SJCRH30 (cell line): ENCODE measurements at regions not wholly inside any gene's neighbourhood (a gene's known extent, or its start where the extent isn't known, plus 50 kb on each side); places are given as distances from the start of the nearest gene placed in this dataset.

Source experiments
- DNase-seq, 2 experiments: peaks; one replicate each; pipeline ENCODE4 v3.0.0-alpha.2; 2015 to 2020
- H3K27ac ChIP-seq: fragments of 250-450 bp; sonication (Bioruptor Pico); 2 replicates; pipeline ENCODE4 v1.5.1; 2020; ENCODE audit warnings: mild to moderate bottlenecking, moderate library complexity
- H3K27me3 ChIP-seq: fragments of 250-450 bp; sonication (Bioruptor Pico); 2 replicates; pipeline ENCODE4 v1.5.1; 2020; ENCODE audit warnings: mild to moderate bottlenecking, moderate library complexity
- H3K36me3 ChIP-seq: fragments of 250-450 bp; sonication (Bioruptor Pico); 2 replicates; pipeline ENCODE4 v1.5.1; 2020; ENCODE audit warnings: mild to moderate bottlenecking, moderate library complexity
- H3K4me1 ChIP-seq: fragments of 250-450 bp; sonication (Bioruptor Pico); 2 replicates; pipeline ENCODE4 v1.5.1; 2020; ENCODE audit warnings: mild to moderate bottlenecking, moderate library complexity
- H3K4me3 ChIP-seq: fragments of 250-450 bp; sonication (Bioruptor Pico); 2 replicates; pipeline ENCODE4 v1.5.1; 2020; ENCODE audit warnings: mild to moderate bottlenecking, moderate library complexity
- H3K9me3 ChIP-seq: fragments of 250-450 bp; sonication (Bioruptor Pico); replicated peaks from 2 replicates; pipeline ENCODE4 v1.5.1; 2020; ENCODE audit warnings: mild to moderate bottlenecking, moderate library complexity

GRCh38 chr6:62357835-62358234 lies 71.8 kb upstream of the KHDRBS2 start:
- no peaks in the 10 kb centered on the region for H3K9me3 ChIP-seq
- H3K36me3 ChIP-seq = no peaks in the 10 kb centered on the region
- no peak overlapping the region for H3K4me3 ChIP-seq
- H3K27me3 ChIP-seq = no peaks in the 10 kb centered on the region
- no peaks in the 10 kb centered on the region for H3K4me1 ChIP-seq
- H3K27ac ChIP-seq = no peak overlapping the region
- DNase-seq = no peak

DNA sequence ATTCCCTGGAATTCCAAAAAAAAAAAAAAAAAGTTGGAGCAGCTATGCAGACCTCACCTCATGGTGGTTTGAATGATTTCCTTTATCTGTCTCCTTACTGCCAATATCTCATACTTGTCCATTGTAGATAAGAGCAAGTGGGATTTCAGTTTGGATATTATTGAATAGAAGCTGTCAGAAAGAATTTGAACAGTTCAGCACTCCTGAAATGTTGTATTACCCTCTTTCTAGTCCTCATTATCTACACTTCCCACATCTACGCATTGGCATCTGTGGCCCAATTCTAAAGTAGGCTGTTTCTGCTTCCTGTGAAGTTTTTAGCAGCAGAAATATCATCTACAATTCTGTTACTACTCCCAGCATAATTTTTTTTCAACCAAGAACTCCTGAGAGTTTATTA lies 68.2 kb upstream of the KHDRBS2 start:
- Histone ChIP-seq H3K27ac (no peak overlapping the region), H3K27me3 (no peaks in the 10 kb centered on the region), H3K9me3 (no peaks in the 10 kb centered on the region), H3K36me3 (no peaks in the 10 kb centered on the region), H3K4me1 (no peaks in the 10 kb centered on the region), H3K4me3 (no peak overlapping the region)
- no peak for DNase-seq

GRCh38 chr6:62345962-62346689 lies 60.1 kb upstream of the KHDRBS2 start:
- Histone ChIP-seq H3K4me1 (no peaks in the 10 kb centered on the region), H3K27me3 (no peaks in the 10 kb centered on the region), H3K36me3 (no peaks in the 10 kb centered on the region), H3K4me3 (no peak overlapping the region), H3K9me3 (no peaks in the 10 kb centered on the region), H3K27ac (no peak overlapping the region)
- DNase-seq = no peak

- H3K9me3 ChIP-seq = no peaks in the 10 kb centered on the region
- no peaks in the 10 kb centered on the region for H3K27me3 ChIP-seq
- no peak overlapping the region for H3K4me3 ChIP-seq
- H3K36me3 ChIP-seq = no peaks in the 10 kb centered on the region
- no peaks in the 10 kb centered on the region for H3K4me1 ChIP-seq
- no peak for DNase-seq
- H3K27ac ChIP-seq = no peak overlapping the region
These were observed 59.4 kb upstream of the KHDRBS2 start for GRCh38 chr6:62345446-62345845.

DNA sequence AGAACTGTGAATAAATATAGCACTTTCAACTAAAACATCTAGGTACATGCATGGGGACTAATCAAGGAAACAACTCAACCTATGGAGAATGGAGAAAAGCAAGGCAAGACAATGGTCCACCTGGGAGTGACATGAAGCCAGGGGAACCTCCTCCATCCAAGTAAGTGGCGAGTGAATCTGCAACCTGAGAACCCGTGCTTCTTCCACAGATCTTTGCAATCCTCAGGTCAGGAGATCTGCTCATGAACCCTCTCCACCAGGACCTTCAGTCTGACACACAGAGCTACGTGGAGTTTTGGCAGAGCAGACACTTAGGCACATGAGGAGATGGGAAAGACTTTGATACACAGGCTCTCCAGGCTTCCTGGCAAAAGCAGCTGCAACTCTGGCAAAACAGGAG lies 58.8 kb upstream of the KHDRBS2 start:
- H3K4me3 ChIP-seq = no peak overlapping the region
- no peak for DNase-seq
- H3K27me3 ChIP-seq = no peaks in the 10 kb centered on the region

GRCh38 chr6:62338477-62338876 lies 52.5 kb upstream of the KHDRBS2 start:
- DNase-seq = no peak
- H3K4me1 ChIP-seq = no peaks in the 10 kb centered on the region
- H3K36me3 ChIP-seq = no peaks in the 10 kb centered on the region
- no peaks in the 10 kb centered on the region for H3K27me3 ChIP-seq
- H3K27ac ChIP-seq = no peak overlapping the region
- no peak overlapping the region for H3K4me3 ChIP-seq
- no peaks in the 10 kb centered on the region for H3K9me3 ChIP-seq

More for the DNA sequence above, 58.8 kb upstream of the KHDRBS2 start:
- Histone ChIP-seq H3K27ac (no peak overlapping the region), H3K4me1 (no peaks in the 10 kb centered on the region), H3K9me3 (no peaks in the 10 kb centered on the region), H3K36me3 (no peaks in the 10 kb centered on the region)
